GM23338 (cell line): ENCODE measurements at regions not wholly inside any gene's neighbourhood (a gene's known extent, or its start where the extent isn't known, plus 50 kb on each side); places are given as distances from the start of the nearest gene placed in this dataset.

Source experiments
- ATAC-seq: fragments of 200-7000 bp; cut with Tn5 transposase; 3 replicates; pipeline ENCODE4 v1.9.1; 2020
- DNase-seq: peaks from one replicate; pipeline ENCODE4 v3.0.0-alpha.2; 2015; ENCODE audit warnings: low spot score
- H2AFZ ChIP-seq: fragments of 200-600 bp; sonication (generic); 2 replicates; pipeline ENCODE4 v1.8.0; 2016; ENCODE audit warnings: antibody characterized with exemption, mild to moderate bottlenecking, moderate library complexity
- H3F3A ChIP-seq: fragments of 200-600 bp; sonication (generic); replicated peaks from 2 replicates; pipeline ENCODE4 v1.8.0; 2017; ENCODE audit warnings: antibody characterized with exemption, mixed run types, low read depth
- H3K27ac ChIP-seq: fragments of 200-600 bp; sonication (generic); 2 replicates; pipeline ENCODE4 v1.6.1; 2016; ENCODE audit warnings: low read depth
- H3K27me3 ChIP-seq: fragments of 200-600 bp; sonication (generic); 2 replicates; pipeline ENCODE4 v1.8.0; 2016; ENCODE audit warnings: mild to moderate bottlenecking, mixed run types, moderate library complexity; ENCODE audit not compliant: insufficient read depth
- H3K36me3 ChIP-seq: fragments of 200-600 bp; sonication (generic); 2 replicates; pipeline ENCODE4 v1.8.0; 2016; ENCODE audit warnings: mild to moderate bottlenecking; ENCODE audit not compliant: insufficient read depth
- H3K4me1 ChIP-seq: fragments of 200-600 bp; sonication (generic); 2 replicates; pipeline ENCODE4 v1.8.0; 2016; ENCODE audit warnings: mild to moderate bottlenecking, moderate library complexity; ENCODE audit not compliant: insufficient read depth
- H3K4me2 ChIP-seq: fragments of 200-600 bp; sonication (generic); 2 replicates; pipeline ENCODE4 v1.7.1; 2017; ENCODE audit warnings: mixed run types
- H3K4me3 ChIP-seq: fragments of 200-600 bp; sonication (generic); 2 replicates; pipeline ENCODE4 v1.6.1; 2016; ENCODE audit warnings: mixed run types
- H3K79me2 ChIP-seq: fragments of 200-600 bp; sonication (generic); replicated peaks from 2 replicates; pipeline ENCODE4 v1.8.0; 2017; ENCODE audit warnings: mild to moderate bottlenecking; ENCODE audit not compliant: insufficient read depth
- H3K9me2 ChIP-seq: fragments of 200-600 bp; sonication (generic); 2 replicates; pipeline ENCODE4 v1.8.0; 2017; ENCODE audit not compliant: insufficient read depth
- H4K20me1 ChIP-seq: fragments of 200-600 bp; sonication (generic); replicated peaks from 2 replicates; pipeline ENCODE4 v1.8.0; 2017; ENCODE audit warnings: mild to moderate bottlenecking; ENCODE audit not compliant: insufficient read depth
- H3K27ac Mint-ChIP-seq: 2 replicates; pipeline ENCODE4 v1.8.0; 2020; ENCODE audit warnings: inconsistent platforms, mild to moderate bottlenecking, moderate library complexity, mixed read lengths
- H3K27me3 Mint-ChIP-seq: 3 replicates; pipeline ENCODE4 v1.8.0; 2022; ENCODE audit warnings: low read depth, mild to moderate bottlenecking, moderate library complexity, mixed read lengths, inconsistent platforms; ENCODE audit not compliant: insufficient read depth, poor library complexity
- H3K36me3 Mint-ChIP-seq: 3 replicates; pipeline ENCODE4 v1.8.0; 2021; ENCODE audit warnings: low read depth, mild to moderate bottlenecking, inconsistent platforms, moderate library complexity, mixed read lengths
- H3K4me1 Mint-ChIP-seq: 3 replicates; pipeline ENCODE4 v1.8.0; 2020; ENCODE audit warnings: mild to moderate bottlenecking, inconsistent platforms, mixed read lengths
- H3K4me3 Mint-ChIP-seq: 3 replicates; pipeline ENCODE4 v1.8.0; 2021; ENCODE audit warnings: moderate library complexity, mild to moderate bottlenecking, inconsistent platforms, mixed read lengths
- H3K9me3 Mint-ChIP-seq: 3 replicates; pipeline ENCODE4 v1.8.0; 2020; ENCODE audit warnings: moderate library complexity, mild to moderate bottlenecking, inconsistent platforms, mixed read lengths
- CTCF ChIP-seq, 2 experiments: fragments of 200-600 bp in 1 of 2; sonication (generic) in 1 of 2; conservative IDR thresholded peaks; 2 replicates each; pipeline versions ENCODE4 v1.5.1 to v1.6.1; 2016 to 2017; ENCODE audit warnings: antibody characterized with exemption in 2 of 2, low read depth in 2 of 2, mild to moderate bottlenecking in 2 of 2, moderate library complexity in 1 of 2
- ETS1 ChIP-seq: IDR thresholded peaks from 2 replicates; pipeline ENCODE4 v1.6.1; 2016; ENCODE audit warnings: antibody characterized with exemption
- EZH2phosphoT487 ChIP-seq: fragments of 200-600 bp; sonication (generic); IDR thresholded peaks from one replicate; pipeline ENCODE4 v1.8.1; 2018; ENCODE audit warnings: antibody characterized with exemption; ENCODE audit not compliant: unreplicated experiment
- JUNB ChIP-seq: IDR thresholded peaks from one replicate; pipeline ENCODE4 v1.6.1; 2016; ENCODE audit warnings: antibody characterized with exemption; ENCODE audit not compliant: unreplicated experiment
- NANOG ChIP-seq: IDR thresholded peaks from 2 replicates; pipeline ENCODE4 v1.6.1; 2016; ENCODE audit warnings: antibody characterized with exemption, borderline replicate concordance
- STAT1 ChIP-seq: IDR thresholded peaks from one replicate; pipeline ENCODE4 v1.6.1; 2016; ENCODE audit warnings: antibody characterized with exemption; ENCODE audit not compliant: unreplicated experiment
- ZNF331 ChIP-seq: fragments of 250-450 bp; sonication (Bioruptor Pico); IDR thresholded peaks from 2 replicates; pipeline ENCODE4 v1.5.0; 2020; ENCODE audit warnings: low read depth, mild to moderate bottlenecking, moderate library complexity
- ZNF462 ChIP-seq: fragments of 250-450 bp; sonication (Bioruptor Pico); IDR thresholded peaks from 2 replicates; pipeline ENCODE4 v1.5.0; 2020; ENCODE audit warnings: mild to moderate bottlenecking, moderate library complexity

DNA sequence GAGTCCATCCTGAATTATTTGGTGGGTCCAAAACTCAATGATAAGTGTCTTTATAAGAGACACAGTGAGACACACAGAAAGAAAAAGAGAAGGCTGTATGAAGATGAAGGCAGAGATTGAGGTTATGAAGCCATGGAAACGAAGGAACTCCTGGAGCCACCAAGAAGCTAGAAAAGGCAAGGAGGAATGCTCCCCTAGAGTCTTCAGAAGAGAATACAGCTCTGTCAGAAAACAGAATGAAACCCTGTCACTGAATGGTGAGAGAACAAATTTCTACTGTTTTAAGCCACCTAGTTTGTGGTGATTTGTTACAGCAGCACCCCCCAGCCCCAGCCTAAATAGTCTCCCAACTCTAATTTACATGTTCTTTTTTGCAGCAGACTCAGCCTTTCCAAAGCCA is 635.1 kb downstream of the EPHA7 start:
- Histone ChIP-seq H3K4me1 (no peaks in the 10 kb centered on the region), H3K9me2 (no peaks in the 10 kb centered on the region), H3K36me3 (no peaks in the 10 kb centered on the region), H3F3A (no peaks in the 10 kb centered on the region), H3K79me2 (no peaks in the 10 kb centered on the region), H3K4me3 (no peak overlapping the region), H2AFZ (no peak overlapping the region), H3K27me3 (no peaks in the 10 kb centered on the region), H3K27ac (no peak overlapping the region), H4K20me1 (no peaks in the 10 kb centered on the region), H3K4me2 (no peak overlapping the region)
- peaks cover 6% of the 10 kb centered on the region; the same call in 2 of the 3 replicates for H3K4me1 Mint-ChIP-seq
- H3K36me3 Mint-ChIP-seq, result no peaks in the 10 kb centered on the region
- H3K27ac Mint-ChIP-seq, result no peak overlapping the region
- DNase-seq (peak; percentile 38), ATAC-seq (peak; percentile 70)
- no peaks in the 10 kb centered on the region for H3K9me3 Mint-ChIP-seq
- H3K4me3 Mint-ChIP-seq, result no peak overlapping the region
- TF ChIP-seq CTCF (conservative IDR thresholded peaks at IDR 0.05; ENCODE audit: low read depth in 2 of 2), result 0 out of 4 replicates have a peak, but pooled peaks of 1 of the 2 experiments have one; percentile 20
- no peak for TF ChIP-seq JUNB
- no peaks in the 10 kb centered on the region for H3K27me3 Mint-ChIP-seq

DNA sequence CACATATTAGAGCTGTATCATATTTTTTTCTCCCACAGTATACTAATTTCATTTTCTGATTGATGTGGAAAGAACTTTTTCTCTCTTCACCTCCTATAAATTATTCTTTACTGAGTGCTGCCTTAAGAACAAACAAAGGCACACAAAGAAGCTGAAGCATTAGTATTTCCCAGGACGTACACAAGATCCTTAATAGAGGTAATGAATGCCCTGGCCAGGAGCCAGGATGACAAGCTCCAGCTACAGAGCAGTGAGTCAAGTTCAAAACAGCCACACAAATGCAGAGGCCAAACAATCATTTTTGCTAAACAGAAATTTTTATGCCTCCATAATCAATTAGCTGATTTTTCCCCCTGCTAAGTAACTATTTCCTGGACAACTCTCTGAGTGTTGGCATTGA is 639.6 kb downstream of the EPHA7 start:
- no peaks in the 10 kb centered on the region for H3K27me3 Mint-ChIP-seq
- Histone ChIP-seq H3K36me3 (no peaks in the 10 kb centered on the region), H3K79me2 (no peaks in the 10 kb centered on the region), H3K27ac (no peak overlapping the region), H2AFZ (peak overlapping the region; percentile 48; the same call in 1 of the 2 replicates), H3F3A (no peaks in the 10 kb centered on the region), H3K9me2 (no peaks in the 10 kb centered on the region), H3K27me3 (no peaks in the 10 kb centered on the region), H3K4me1 (0 out of 2 replicates have a peak, but pooled peaks cover 4% of the 10 kb centered on the region), H4K20me1 (no peaks in the 10 kb centered on the region), H3K4me3 (no peak overlapping the region), H3K4me2 (no peak overlapping the region)
- TF ChIP-seq ZNF331, result no peak
- TF ChIP-seq NANOG, result no peak
- no peak for TF ChIP-seq ZNF462 (CRISPR knock-in tag)
- TF ChIP-seq ETS1, result no peak
- TF ChIP-seq EZH2phosphoT487, result no peak
- TF ChIP-seq CTCF (conservative IDR thresholded peaks at IDR 0.05; ENCODE audit: low read depth in 2 of 2), result no peak
- no peak for TF ChIP-seq STAT1
- TF ChIP-seq JUNB, result no peak
- no peak overlapping the region for H3K27ac Mint-ChIP-seq
- H3K4me1 Mint-ChIP-seq, result peaks cover 14% of the 10 kb centered on the region; the same call in 2 of the 3 replicates
- no peak overlapping the region for H3K4me3 Mint-ChIP-seq
- no peaks in the 10 kb centered on the region for H3K36me3 Mint-ChIP-seq
- ATAC-seq (no peak), DNase-seq (no peak)
- no peaks in the 10 kb centered on the region for H3K9me3 Mint-ChIP-seq
